NCI-H748 treated with DMSO at 0.1 percent for 48 hours (cell line): ENCODE measurements at regions not wholly inside any gene's neighbourhood (a gene's known extent, or its start where the extent isn't known, plus 50 kb on each side); places are given as distances from the start of the nearest gene placed in this dataset.

Experiments used
- DNase-seq: peaks from one replicate; lab custom pipeline; 2025; lab: John Stamatoyannopoulos, UW

GRCh38 chr1:38111589-38111988 is 65.0 kb upstream of the POU3F1 start:
- DNase-seq = no peak

GRCh38 chr1:38105267-38105666 is 58.7 kb upstream of the POU3F1 start:
- no peak for DNase-seq

- no peak for DNase-seq
Observed at GRCh38 chr1:38102636-38103035, 56.0 kb upstream of the POU3F1 start.

DNA sequence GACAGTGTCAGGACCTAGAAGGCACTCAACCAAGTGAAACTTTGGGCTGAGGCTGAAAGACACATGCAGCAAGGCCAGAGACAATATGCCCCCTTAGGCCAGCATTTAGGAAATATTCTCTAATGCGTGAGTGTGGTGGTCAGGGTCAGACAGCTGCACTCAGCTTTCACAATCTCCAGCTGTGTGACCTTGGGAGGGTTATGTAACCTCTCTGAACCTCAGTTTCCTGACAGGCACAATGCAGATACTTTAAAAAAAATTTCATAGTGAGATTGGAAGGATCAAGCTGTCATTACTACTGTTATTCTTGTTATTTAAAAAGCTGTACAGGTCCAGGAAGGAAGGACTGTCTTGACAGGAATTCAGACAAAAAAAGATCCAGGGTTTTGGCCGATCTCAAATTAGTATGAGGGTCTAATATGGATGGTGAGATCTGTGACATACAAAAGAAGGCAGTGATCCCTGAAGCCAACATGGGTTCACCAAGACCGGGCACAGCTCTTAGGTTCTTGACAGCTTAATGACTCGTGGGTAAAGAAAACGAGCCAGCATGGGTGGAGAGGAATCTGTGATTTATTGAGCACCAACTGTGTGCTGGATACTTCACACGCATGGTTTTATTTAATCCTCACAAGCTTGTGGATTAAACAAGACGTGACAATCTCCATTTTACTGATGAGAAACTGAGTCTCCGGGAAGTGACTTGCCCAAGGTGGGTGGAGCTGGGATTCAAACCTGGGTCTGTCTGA is 54.6 kb upstream of the POU3F1 start:
- no peak for DNase-seq

GRCh38 chr1:38098101-38098847 is 51.7 kb upstream of the POU3F1 start:
- DNase-seq = no peak

GRCh38 chr1:38097284-38097898 is 50.8 kb upstream of the POU3F1 start:
- DNase-seq = no peak
